ENCODE measurements at regions not wholly inside any gene's neighbourhood (a gene's known extent, or its start where the extent isn't known, plus 50 kb on each side); places are given as distances from the start of the nearest gene placed in this dataset.

- TF ChIP-seq CTCF (conservative IDR thresholded peaks at IDR 0.05 in 1 of 2, IDR thresholded peaks at IDR 0.05 in 1 of 2; ENCODE audit: low read depth in 1 of 2, low read length in 2 of 2) (no peak), EZH2 (IDR thresholded peaks at IDR 0.05; ENCODE audit: low read length, missing control alignments) (no peak)
- no peaks in the 10 kb centered on the region for H4K20me1 ChIP-seq (ENCODE audit: control insufficient read depth, extremely low read depth, insufficient read depth, low read length)
- H3K27ac ChIP-seq (ENCODE audit: insufficient read depth, low read length) = no peak overlapping the region
- H3K4me3 ChIP-seq (replicated peaks in 1 of 4; ENCODE audit: control extremely low read depth in 1 of 4, insufficient read depth in 1 of 4, low read depth in 3 of 4, low read length in 4 of 4) = no peak overlapping the region
- no peaks in the 10 kb centered on the region for H3K27me3 ChIP-seq (ENCODE audit: control insufficient read depth, insufficient read depth, low read length)
- H2AFZ ChIP-seq (ENCODE audit: low read length) = no peak overlapping the region
- no peaks in the 10 kb centered on the region for H3K4me1 ChIP-seq (ENCODE audit: control insufficient read depth, extremely low read depth, insufficient read depth, low read length)
- H3K79me2 ChIP-seq (ENCODE audit: control insufficient read depth, insufficient read depth, low read length) = no peaks in the 10 kb centered on the region
- H3K36me3 ChIP-seq (ENCODE audit: control insufficient read depth, insufficient read depth, low read length) = no peaks in the 10 kb centered on the region
- H3K4me2 ChIP-seq (ENCODE audit: extremely low read depth, insufficient read depth, low read length) = no peak overlapping the region
- DNase-seq (ENCODE audit: low read depth in 2 of 2) = no peak
- H3K9me3 ChIP-seq (ENCODE audit: control insufficient read depth, insufficient read depth, low read depth, low read length) = no peaks in the 10 kb centered on the region
- H3K9ac ChIP-seq (ENCODE audit: insufficient read depth, low read length) = no peak overlapping the region
Measured at GRCh38 chr2:78411303-78411702, 614.2 kb upstream of the REG3G start.

GRCh38 chr2:78416625-78417300 lies 608.7 kb upstream of the REG3G start:
- DNase-seq (ENCODE audit: low read depth in 2 of 2) = no peak
- H3K27me3 ChIP-seq (ENCODE audit: control insufficient read depth, insufficient read depth, low read length) = no peaks in the 10 kb centered on the region
- H3K27ac ChIP-seq (ENCODE audit: insufficient read depth, low read length) = no peak overlapping the region
- H3K9ac ChIP-seq (ENCODE audit: insufficient read depth, low read length) = no peak overlapping the region
- H3K36me3 ChIP-seq (ENCODE audit: control insufficient read depth, insufficient read depth, low read length) = no peaks in the 10 kb centered on the region
- H2AFZ ChIP-seq (ENCODE audit: low read length) = no peak overlapping the region
- H3K9me3 ChIP-seq (ENCODE audit: control insufficient read depth, insufficient read depth, low read depth, low read length) = no peaks in the 10 kb centered on the region
- H3K4me2 ChIP-seq (ENCODE audit: extremely low read depth, insufficient read depth, low read length) = no peak overlapping the region
- H4K20me1 ChIP-seq (ENCODE audit: control insufficient read depth, extremely low read depth, insufficient read depth, low read length) = no peaks in the 10 kb centered on the region
- no peaks in the 10 kb centered on the region for H3K79me2 ChIP-seq (ENCODE audit: control insufficient read depth, insufficient read depth, low read length)
- H3K4me3 ChIP-seq (replicated peaks in 1 of 4; ENCODE audit: control extremely low read depth in 1 of 4, insufficient read depth in 1 of 4, low read depth in 3 of 4, low read length in 4 of 4) = no peak overlapping the region
- TF ChIP-seq CTCF (conservative IDR thresholded peaks at IDR 0.05 in 1 of 2, IDR thresholded peaks at IDR 0.05 in 1 of 2; ENCODE audit: low read depth in 1 of 2, low read length in 2 of 2) (no peak), EZH2 (IDR thresholded peaks at IDR 0.05; ENCODE audit: low read length, missing control alignments) (no peak)
- H3K4me1 ChIP-seq (ENCODE audit: control insufficient read depth, extremely low read depth, insufficient read depth, low read length) = no peaks in the 10 kb centered on the region

GRCh38 chr2:78417355-78417754 lies 608.1 kb upstream of the REG3G start:
- TF ChIP-seq CTCF (conservative IDR thresholded peaks at IDR 0.05 in 1 of 2, IDR thresholded peaks at IDR 0.05 in 1 of 2; ENCODE audit: low read depth in 1 of 2, low read length in 2 of 2) = no peak
- TF ChIP-seq EZH2 (IDR thresholded peaks at IDR 0.05; ENCODE audit: low read length, missing control alignments) = no peak
- H3K4me3 ChIP-seq (replicated peaks in 1 of 4; ENCODE audit: control extremely low read depth in 1 of 4, insufficient read depth in 1 of 4, low read depth in 3 of 4, low read length in 4 of 4) = no peak overlapping the region
- H3K79me2 ChIP-seq (ENCODE audit: control insufficient read depth, insufficient read depth, low read length) = no peaks in the 10 kb centered on the region
- H3K4me2 ChIP-seq (ENCODE audit: extremely low read depth, insufficient read depth, low read length) = no peak overlapping the region
- no peaks in the 10 kb centered on the region for H3K4me1 ChIP-seq (ENCODE audit: control insufficient read depth, extremely low read depth, insufficient read depth, low read length)
- no peak overlapping the region for H3K27ac ChIP-seq (ENCODE audit: insufficient read depth, low read length)
- DNase-seq (ENCODE audit: low read depth in 2 of 2) = no peak
- no peak overlapping the region for H3K9ac ChIP-seq (ENCODE audit: insufficient read depth, low read length)
- no peaks in the 10 kb centered on the region for H3K36me3 ChIP-seq (ENCODE audit: control insufficient read depth, insufficient read depth, low read length)
- H3K9me3 ChIP-seq (ENCODE audit: control insufficient read depth, insufficient read depth, low read depth, low read length) = no peaks in the 10 kb centered on the region
- no peaks in the 10 kb centered on the region for H4K20me1 ChIP-seq (ENCODE audit: control insufficient read depth, extremely low read depth, insufficient read depth, low read length)
- H3K27me3 ChIP-seq (ENCODE audit: control insufficient read depth, insufficient read depth, low read length) = no peaks in the 10 kb centered on the region
- H2AFZ ChIP-seq (ENCODE audit: low read length) = no peak overlapping the region
